K562 (cell line): ENCODE measurements at regions not wholly inside any gene's neighbourhood (a gene's known extent, or its start where the extent isn't known, plus 50 kb on each side); places are given as distances from the start of the nearest gene placed in this dataset.

Experiments used
- FOXK1 ChIP-seq: sonication (generic); formaldehyde crosslinking; IDR thresholded peaks from 2 replicates; pipeline ENCODE4 v1.8.0; 2022; ENCODE audit warnings: missing genetic modification reagents, mild to moderate bottlenecking, borderline replicate concordance
- MYC ChIP-seq, 2 experiments: fragments of 250-450 bp in 1 of 2; sonication (Bioruptor Pico) in 1 of 2; IDR thresholded peaks; 2 replicates each; pipeline versions ENCODE4 v1.5.1 to v1.6.1; 2012 to 2021; ENCODE audit warnings: low read depth in 2 of 2, borderline replicate concordance in 1 of 2, improper control_type of control experiment in 1 of 2, low read length in 1 of 2, mild to moderate bottlenecking in 1 of 2, moderate library complexity in 1 of 2
- SP2 ChIP-seq: IDR thresholded peaks from 2 replicates; pipeline ENCODE4 v1.6.1; 2011; ENCODE audit warnings: mild to moderate bottlenecking, low read depth, low read length, moderate library complexity; ENCODE audit not compliant: poor library complexity, severe bottlenecking; ENCODE audit errors: extremely low read depth
- TAF1 ChIP-seq: IDR thresholded peaks from 2 replicates; pipeline ENCODE4 v1.6.1; 2011; ENCODE audit warnings: mild to moderate bottlenecking, low read length, moderate library complexity; ENCODE audit not compliant: insufficient read depth, control insufficient read depth, severe bottlenecking; ENCODE audit errors: extremely low read depth

DNA sequence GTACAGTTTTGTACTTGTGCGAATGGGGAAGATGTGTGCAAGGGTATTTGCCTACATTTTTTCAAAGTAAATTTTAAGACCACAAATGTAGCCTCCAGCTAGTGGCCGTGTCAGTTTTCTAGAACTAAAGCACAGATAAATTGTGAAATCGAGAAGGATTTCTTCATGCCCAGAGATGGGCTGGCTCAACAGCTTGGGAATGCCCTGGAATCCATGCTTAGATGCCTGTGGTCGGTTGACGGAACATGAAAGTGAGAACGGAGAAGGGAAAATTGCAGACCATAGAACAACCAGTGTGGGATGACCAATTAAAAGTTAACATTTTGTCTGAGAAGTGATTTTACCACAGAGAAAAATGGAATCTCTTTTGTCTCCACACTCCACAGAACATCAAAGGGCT is 73.2 kb upstream of the VCX2 start:
- TF ChIP-seq SP2 (no peak), MYC (IDR thresholded peaks at IDR 0.05; ENCODE audit: low read depth, low read length) (no peak), MYC (CRISPR knock-in tag; IDR thresholded peaks at IDR 0.05; ENCODE audit: borderline replicate concordance, low read depth) (no peak), FOXK1 (CRISPR knock-in tag) (no peak), TAF1 (no peak)
